ENCODE measurements at regions not wholly inside any gene's neighbourhood (a gene's known extent, or its start where the extent isn't known, plus 50 kb on each side); places are given as distances from the start of the nearest gene placed in this dataset.

DNA sequence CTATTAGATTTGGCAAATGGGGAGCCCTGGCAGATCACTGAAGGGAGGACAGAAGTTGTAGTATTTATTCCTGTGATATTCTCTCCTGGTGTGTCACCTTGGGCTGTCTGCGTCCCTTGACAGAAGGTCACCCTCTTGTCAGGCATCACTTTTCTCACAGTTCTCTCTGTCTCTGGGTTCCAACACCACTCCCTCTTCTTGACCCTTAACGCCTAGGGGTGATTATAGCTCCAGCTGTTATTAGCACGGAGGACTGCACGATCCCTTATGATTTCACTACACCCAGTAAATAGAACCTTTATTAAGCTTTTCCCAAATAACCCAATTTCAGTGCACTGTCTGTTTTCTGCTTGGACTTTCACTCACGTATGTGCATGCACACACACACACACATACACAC, 166.3 kb upstream of the TNP1 start:
- intact Hi-C loops (cut with DNase I) = no loop called here
- WGBS (ENCODE audit: insufficient coverage, low coverage, low lambda C conversion rate, missing lambda C conversion rate) = 76% methylated on average over 5 of the region's 5 CpGs
- no peaks in the 10 kb centered on the region for H3K36me3 ChIP-seq
- no peaks in the 10 kb centered on the region for H3K4me1 ChIP-seq
- no peaks in the 10 kb centered on the region for H3K27me3 ChIP-seq
- no peak for ATAC-seq
- no peak for TF ChIP-seq POLR2A (IDR thresholded peaks at IDR 0.05)
- TF ChIP-seq, protein P1, sequence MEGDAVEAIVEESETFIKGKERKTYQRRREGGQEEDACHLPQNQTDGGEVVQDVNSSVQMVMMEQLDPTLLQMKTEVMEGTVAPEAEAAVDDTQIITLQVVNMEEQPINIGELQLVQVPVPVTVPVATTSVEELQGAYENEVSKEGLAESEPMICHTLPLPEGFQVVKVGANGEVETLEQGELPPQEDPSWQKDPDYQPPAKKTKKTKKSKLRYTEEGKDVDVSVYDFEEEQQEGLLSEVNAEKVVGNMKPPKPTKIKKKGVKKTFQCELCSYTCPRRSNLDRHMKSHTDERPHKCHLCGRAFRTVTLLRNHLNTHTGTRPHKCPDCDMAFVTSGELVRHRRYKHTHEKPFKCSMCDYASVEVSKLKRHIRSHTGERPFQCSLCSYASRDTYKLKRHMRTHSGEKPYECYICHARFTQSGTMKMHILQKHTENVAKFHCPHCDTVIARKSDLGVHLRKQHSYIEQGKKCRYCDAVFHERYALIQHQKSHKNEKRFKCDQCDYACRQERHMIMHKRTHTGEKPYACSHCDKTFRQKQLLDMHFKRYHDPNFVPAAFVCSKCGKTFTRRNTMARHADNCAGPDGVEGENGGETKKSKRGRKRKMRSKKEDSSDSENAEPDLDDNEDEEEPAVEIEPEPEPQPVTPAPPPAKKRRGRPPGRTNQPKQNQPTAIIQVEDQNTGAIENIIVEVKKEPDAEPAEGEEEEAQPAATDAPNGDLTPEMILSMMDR (IDR thresholded peaks at IDR 0.05) = no peak
- H3K4me3 ChIP-seq = no peak overlapping the region
- DNase-seq = no peak
- no peaks in the 10 kb centered on the region for H3K9me3 ChIP-seq
- H3K27ac ChIP-seq = no peak overlapping the region

DNA sequence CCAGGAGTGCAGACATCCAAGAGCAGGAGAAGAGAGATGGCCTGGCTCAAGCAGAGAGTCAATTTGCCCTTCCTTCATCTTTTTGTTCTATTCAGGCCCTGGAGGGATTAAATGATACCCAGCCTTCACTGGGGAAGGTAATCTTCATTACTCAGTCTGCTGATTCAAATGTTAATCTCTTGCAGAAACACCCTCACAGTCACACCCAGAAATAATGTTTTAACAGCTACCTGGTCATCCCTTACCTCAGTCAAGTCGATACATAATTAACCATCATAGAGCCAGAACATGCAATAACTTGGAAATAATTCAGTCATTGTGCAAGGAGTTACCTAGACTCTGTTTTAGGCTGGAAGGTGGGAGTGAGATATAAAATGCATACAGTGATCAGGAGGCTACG, 163.7 kb upstream of the TNP1 start:
- no peak overlapping the region for H3K27ac ChIP-seq
- peaks cover 0 to 4% (median 0%) of the 10 kb centered on the region in 4 donors for H3K4me1 ChIP-seq
- intact Hi-C loops (cut with DNase I) = no loop called here
- no peak for TF ChIP-seq POLR2A (IDR thresholded peaks at IDR 0.05)
- TF ChIP-seq, protein P1 (IDR thresholded peaks at IDR 0.05) = no peak
- no peak overlapping the region for H3K4me3 ChIP-seq
- no peaks in the 10 kb centered on the region for H3K9me3 ChIP-seq
- DNase-seq (no peak), ATAC-seq (no peak)
- H3K36me3 ChIP-seq = no peaks in the 10 kb centered on the region
- no peaks in the 10 kb centered on the region for H3K27me3 ChIP-seq
- WGBS (ENCODE audit: insufficient coverage, low coverage, low lambda C conversion rate, missing lambda C conversion rate) = 38% methylated on average over 2 of the region's 2 CpGs

DNA sequence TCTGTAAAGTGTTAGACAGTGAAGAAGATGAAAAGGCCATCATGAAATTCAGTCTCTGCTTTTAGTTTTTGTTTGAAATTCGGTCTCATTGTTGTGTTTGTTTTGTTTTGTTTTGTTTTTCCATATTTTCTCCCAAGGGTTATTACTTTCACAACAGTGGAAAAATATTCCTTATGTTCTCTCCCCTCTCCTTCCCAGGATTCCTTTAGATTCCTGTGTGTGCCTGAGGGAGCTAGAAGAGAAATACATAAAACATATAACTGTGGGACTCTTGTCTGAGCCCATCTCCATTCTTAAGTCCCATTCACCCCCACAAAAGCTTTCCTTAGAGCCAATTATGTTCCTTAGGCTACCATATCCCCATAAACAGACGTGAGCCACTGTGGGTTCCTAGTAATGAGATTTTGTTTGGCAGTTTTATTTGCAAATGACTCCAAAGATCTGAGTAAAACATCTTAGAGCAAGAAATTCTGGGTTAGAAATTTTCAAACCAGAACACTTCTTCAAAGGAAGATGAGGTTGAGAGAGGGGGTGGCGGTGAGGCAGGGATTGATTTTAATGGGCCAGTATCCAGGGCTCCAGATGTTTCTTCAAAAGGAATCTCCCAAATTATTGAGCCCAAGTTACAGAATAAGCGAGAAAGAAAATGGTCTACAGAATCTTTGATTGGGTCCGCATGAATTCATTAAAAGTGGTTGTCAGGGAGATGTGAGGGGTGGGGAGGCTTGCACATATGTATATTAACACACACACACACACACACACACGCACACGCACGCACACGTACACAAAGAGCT, 157.8 kb upstream of the TNP1 start:
- intact Hi-C loops (cut with DNase I) = no loop called here
- WGBS (ENCODE audit: insufficient coverage, low coverage, low lambda C conversion rate, missing lambda C conversion rate) = 64% methylated on average over 8 of the region's 9 CpGs
- DNase-seq = no peak
- Histone ChIP-seq H3K9me3 (no peaks in the 10 kb centered on the region), H3K27me3 (no peaks in the 10 kb centered on the region), H3K4me1 (peaks cover 0 to 4% (median 0%) of the 10 kb centered on the region in 4 donors), H3K4me3 (no peak overlapping the region), H3K36me3 (no peaks in the 10 kb centered on the region), H3K27ac (no peak overlapping the region)
- ATAC-seq = no peak
- TF ChIP-seq POLR2A (IDR thresholded peaks at IDR 0.05) = no peak
- TF ChIP-seq, protein P1 (IDR thresholded peaks at IDR 0.05) = no peak

DNA sequence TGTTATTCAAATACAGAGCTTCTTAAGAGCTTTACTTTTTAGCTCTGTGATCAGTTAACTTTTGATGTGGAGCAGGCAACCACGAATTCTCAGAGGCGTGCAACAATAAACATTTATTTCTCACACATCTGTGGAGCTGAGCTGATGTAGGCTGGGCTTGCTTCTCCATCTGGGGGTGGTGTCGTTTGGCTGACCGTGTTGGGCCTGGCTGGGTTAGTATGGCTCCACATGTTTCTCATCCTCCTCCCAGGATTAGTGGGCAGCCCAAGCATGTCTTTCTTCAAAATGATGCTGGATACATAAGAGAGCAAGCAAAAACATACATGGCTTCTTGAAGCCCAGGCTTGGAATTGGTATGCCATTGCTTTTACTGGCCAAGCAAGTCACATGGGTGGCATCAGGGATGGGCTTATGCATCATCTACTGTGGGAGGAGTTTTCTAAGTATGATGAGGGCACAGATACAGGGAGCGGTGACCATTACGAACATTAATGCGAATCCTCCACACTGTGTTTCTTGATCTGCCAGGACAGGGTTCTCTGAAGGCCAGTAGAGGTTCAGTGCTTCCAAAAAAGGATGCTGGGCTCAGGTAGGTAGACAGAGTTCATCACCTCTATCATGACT, 157.0 kb upstream of the TNP1 start:
- no peak for TF ChIP-seq POLR2A (IDR thresholded peaks at IDR 0.05)
- TF ChIP-seq, protein P1 (IDR thresholded peaks at IDR 0.05) = no peak
- intact Hi-C loops (cut with DNase I) = no loop called here

More for the DNA sequence above, 157.0 kb upstream of the TNP1 start:
- 60% methylated on average over 6 of the region's 7 CpGs for WGBS (ENCODE audit: insufficient coverage, low coverage, low lambda C conversion rate, missing lambda C conversion rate)
- Histone ChIP-seq H3K9me3 (no peaks in the 10 kb centered on the region), H3K36me3 (no peaks in the 10 kb centered on the region), H3K4me1 (peaks cover 0 to 4% (median 0%) of the 10 kb centered on the region in 4 donors), H3K27me3 (no peaks in the 10 kb centered on the region), H3K4me3 (no peak overlapping the region), H3K27ac (no peak overlapping the region)
- DNase-seq = no peak
- no peak for ATAC-seq
